OCI-LY7 (cell line): ENCODE measurements at regions not wholly inside any gene's neighbourhood (a gene's known extent, or its start where the extent isn't known, plus 50 kb on each side); places are given as distances from the start of the nearest gene placed in this dataset.

Source experiments
- BruUV-seq: library from RNA; stranded (reverse); fragments of 400-500 nt; replicated peaks from 2 replicates; lab custom pipeline; 2021; lab: Mats Ljungman, UMichigan
- CTCF ChIA-PET: fragments of 300-600 bp; sonication (Branson Sonifier 250); formaldehyde crosslinking; loops from one replicate; lab custom pipeline; 2022; ENCODE audit warnings: antibody characterized with exemption; ENCODE audit not compliant: unreplicated experiment; lab: Charles Lee
- POLR2A ChIA-PET: fragments of 300-600 bp; sonication (Branson Sonifier 250); formaldehyde crosslinking; loops from one replicate; lab custom pipeline; 2022; ENCODE audit warnings: antibody characterized with exemption; lab: Charles Lee
- DNase-seq: peaks from one replicate; pipeline ENCODE4 v3.0.0-alpha.2; 2015; ENCODE audit warnings: low spot score
- H2AFZ ChIP-seq: fragments of 200-600 bp; sonication (generic), shearing (Covaris generic); 2 replicates; pipeline ENCODE4 v1.6.1; 2014; ENCODE audit warnings: mild to moderate bottlenecking, antibody characterized with exemption, low read length, moderate library complexity
- H3K27ac ChIP-seq: fragments of 200-600 bp; sonication (generic); 2 replicates; pipeline ENCODE4 v1.5.1; 2014; ENCODE audit warnings: mixed run types, low read depth, mild to moderate bottlenecking, moderate library complexity, low read length, inconsistent platforms; ENCODE audit not compliant: poor library complexity, severe bottlenecking
- H3K36me3 ChIP-seq: fragments of 200-600 bp; sonication (generic); 2 replicates; pipeline ENCODE4 v1.6.1; 2014; ENCODE audit warnings: mild to moderate bottlenecking, antibody characterized with exemption, low read length, moderate library complexity, mixed read lengths; ENCODE audit not compliant: insufficient read depth
- H3K4me1 ChIP-seq: fragments of 200-600 bp; sonication (generic); 2 replicates; pipeline ENCODE4 v1.5.1; 2014; ENCODE audit warnings: mild to moderate bottlenecking, low read length; ENCODE audit not compliant: insufficient read depth, poor library complexity, severe bottlenecking
- H3K4me2 ChIP-seq: fragments of 200-600 bp; sonication (generic); 2 replicates; pipeline ENCODE4 v1.6.1; 2014; ENCODE audit warnings: mild to moderate bottlenecking, low read length
- H3K4me3 ChIP-seq: fragments of 200-600 bp; sonication (generic); 2 replicates; pipeline ENCODE4 v1.5.1; 2014; ENCODE audit warnings: mild to moderate bottlenecking, low read depth, low read length; ENCODE audit not compliant: poor library complexity, severe bottlenecking
- H3K79me2 ChIP-seq: fragments of 200-600 bp; sonication (generic); 2 replicates; pipeline ENCODE4 v1.6.1; 2016; ENCODE audit warnings: low read depth, mild to moderate bottlenecking, low read length, moderate library complexity, mixed read lengths; ENCODE audit not compliant: insufficient read depth
- H3K9me2 ChIP-seq: fragments of 200-600 bp; sonication (generic); 2 replicates; pipeline ENCODE4 v1.6.1; 2016; ENCODE audit warnings: mild to moderate bottlenecking, low read length, mixed read lengths; ENCODE audit not compliant: insufficient read depth
- H3K9me3 ChIP-seq: fragments of 200-600 bp; sonication (generic); 2 replicates; pipeline ENCODE4 v1.6.1; 2014; ENCODE audit warnings: mild to moderate bottlenecking, mixed run types, low read length, mixed read lengths
- H4K20me1 ChIP-seq: fragments of 200-600 bp; sonication (generic); 2 replicates; pipeline ENCODE4 v1.6.1; 2014; ENCODE audit warnings: mild to moderate bottlenecking, antibody characterized with exemption, low read length, moderate library complexity, mixed read lengths; ENCODE audit not compliant: insufficient read depth
- EZH2phosphoT487 ChIP-seq: fragments of 200-600 bp; sonication (generic); IDR thresholded peaks from 2 replicates; pipeline ENCODE4 v1.6.1; 2018; ENCODE audit warnings: low read depth, borderline replicate concordance, mild to moderate bottlenecking, mixed run types, antibody characterized with exemption, low read length, moderate library complexity, mixed read lengths
- intact Hi-C: fragments of 100-400 bp; cut with micrococcal nuclease; formaldehyde crosslinking; loops from one replicate; pipeline ENCODE4 v1.10.0; 2022; ENCODE audit not compliant: unreplicated experiment
- TF ChIP-seq, protein P1 (sequence below): fragments of 200-600 bp; sonication (generic); conservative IDR thresholded peaks from 2 replicates; pipeline ENCODE4 v1.5.1; 2014; ENCODE audit warnings: mild to moderate bottlenecking, antibody characterized with exemption, low read length, moderate library complexity, mixed read lengths

DNA sequence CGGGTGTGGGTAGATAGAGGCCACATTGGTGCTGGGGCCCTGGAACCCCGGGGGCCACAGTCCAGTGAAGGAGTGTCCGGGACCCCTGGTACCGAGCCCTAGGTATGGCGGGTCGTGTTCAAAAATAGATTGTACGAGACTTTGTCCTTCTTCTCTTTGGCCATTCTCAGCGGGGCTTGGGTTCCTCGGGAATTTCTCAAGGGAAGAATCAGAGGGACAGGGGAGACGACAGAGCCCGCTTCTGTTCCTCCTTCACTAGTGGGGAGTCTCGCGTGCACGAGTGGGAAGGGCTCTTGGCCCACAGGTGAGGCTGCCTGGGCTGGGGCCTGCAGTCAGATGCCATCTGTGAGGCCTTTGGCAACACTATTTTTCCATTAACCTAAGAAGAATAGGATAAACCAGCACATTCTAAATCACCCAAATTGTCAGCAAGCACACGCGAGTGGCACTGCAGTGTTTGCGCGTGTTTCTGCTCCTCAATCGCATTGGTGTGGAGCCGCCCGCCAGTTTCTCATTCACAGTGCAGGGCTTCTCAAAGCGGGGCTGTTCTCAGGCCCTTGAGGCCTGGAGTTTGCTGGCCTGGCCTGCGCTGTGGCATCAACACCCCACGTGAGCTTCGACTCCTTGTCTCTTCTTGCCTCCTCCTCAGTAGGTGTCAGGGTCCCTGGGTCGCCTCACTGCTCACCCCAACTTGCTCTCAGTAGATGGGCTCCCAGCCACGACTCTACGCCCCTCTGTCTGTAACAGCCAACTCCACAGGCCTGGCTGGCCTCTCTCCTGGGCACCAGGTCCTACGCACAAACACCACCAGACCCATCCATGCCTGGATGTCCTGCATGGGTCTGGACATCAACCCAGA, 187.6 kb upstream of the SHH start:
- DNase-seq: no peak
- H3K9me3 ChIP-seq: no peaks in the 10 kb centered on the region
- intact Hi-C loops: no loop called here
- H3K9me2 ChIP-seq: no peaks in the 10 kb centered on the region
- no peak overlapping the region for H3K27ac ChIP-seq
- H3K4me3 ChIP-seq: no peak overlapping the region
- BruUV-seq: no TSS peak
- no peak overlapping the region for H3K4me2 ChIP-seq
- H3K79me2 ChIP-seq: no peaks in the 10 kb centered on the region
- H3K4me1 ChIP-seq: peaks cover 9% of the 10 kb centered on the region
- H3K36me3 ChIP-seq: no peaks in the 10 kb centered on the region
- H4K20me1 ChIP-seq: no peaks in the 10 kb centered on the region
- ChIA-PET POLR2A (no interaction called here), CTCF (no interaction called here)
- TF ChIP-seq, protein P1, sequence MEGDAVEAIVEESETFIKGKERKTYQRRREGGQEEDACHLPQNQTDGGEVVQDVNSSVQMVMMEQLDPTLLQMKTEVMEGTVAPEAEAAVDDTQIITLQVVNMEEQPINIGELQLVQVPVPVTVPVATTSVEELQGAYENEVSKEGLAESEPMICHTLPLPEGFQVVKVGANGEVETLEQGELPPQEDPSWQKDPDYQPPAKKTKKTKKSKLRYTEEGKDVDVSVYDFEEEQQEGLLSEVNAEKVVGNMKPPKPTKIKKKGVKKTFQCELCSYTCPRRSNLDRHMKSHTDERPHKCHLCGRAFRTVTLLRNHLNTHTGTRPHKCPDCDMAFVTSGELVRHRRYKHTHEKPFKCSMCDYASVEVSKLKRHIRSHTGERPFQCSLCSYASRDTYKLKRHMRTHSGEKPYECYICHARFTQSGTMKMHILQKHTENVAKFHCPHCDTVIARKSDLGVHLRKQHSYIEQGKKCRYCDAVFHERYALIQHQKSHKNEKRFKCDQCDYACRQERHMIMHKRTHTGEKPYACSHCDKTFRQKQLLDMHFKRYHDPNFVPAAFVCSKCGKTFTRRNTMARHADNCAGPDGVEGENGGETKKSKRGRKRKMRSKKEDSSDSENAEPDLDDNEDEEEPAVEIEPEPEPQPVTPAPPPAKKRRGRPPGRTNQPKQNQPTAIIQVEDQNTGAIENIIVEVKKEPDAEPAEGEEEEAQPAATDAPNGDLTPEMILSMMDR: no peak
- no peak for TF ChIP-seq EZH2phosphoT487
- H2AFZ ChIP-seq: no peak overlapping the region

DNA sequence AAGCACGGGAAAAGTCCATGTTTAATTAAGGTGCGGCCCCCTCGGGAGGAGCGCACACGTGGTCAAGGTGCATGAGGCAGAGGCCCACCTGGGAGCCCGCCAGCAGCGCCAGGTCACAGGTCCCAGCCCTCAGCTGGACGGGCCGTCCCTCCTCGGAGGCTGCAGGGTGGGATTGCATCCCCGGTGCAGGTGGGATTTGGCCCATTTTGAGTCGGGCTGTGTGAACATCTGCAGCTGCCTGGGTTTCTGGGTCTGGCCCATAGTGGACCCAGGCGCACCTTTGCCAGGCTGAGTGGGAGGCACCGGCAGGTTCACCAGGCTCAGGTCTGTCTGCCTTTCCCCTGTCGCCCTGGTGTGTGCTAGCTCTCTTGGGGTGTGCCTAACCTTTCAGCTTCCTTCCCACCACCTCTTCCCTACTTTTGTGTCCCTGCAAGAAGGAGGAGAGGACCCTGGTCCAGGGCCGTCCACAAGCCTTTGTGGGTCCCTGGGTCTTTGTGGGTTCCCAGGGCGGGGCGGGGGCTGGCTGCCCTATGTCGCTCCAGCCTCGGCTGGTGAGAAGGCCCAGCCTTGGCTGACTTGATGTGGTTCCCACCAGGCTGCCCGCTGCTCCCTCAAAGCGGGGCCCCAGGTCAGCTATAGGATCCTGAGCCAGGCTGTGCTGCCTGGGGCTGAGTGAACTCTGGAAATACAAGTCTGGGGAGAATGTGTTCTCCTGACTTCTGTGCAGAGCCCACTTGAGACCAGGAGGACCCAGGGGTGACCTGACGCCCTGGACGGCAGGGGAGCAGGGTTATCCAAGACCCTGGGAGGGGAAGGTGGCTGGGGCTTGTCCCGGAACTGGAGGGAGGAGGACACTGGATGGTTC, 186.7 kb upstream of the SHH start:
- H3K4me3 ChIP-seq: no peak overlapping the region
- ChIA-PET POLR2A (no interaction called here), CTCF (no interaction called here)
- H3K4me1 ChIP-seq: peaks cover 9% of the 10 kb centered on the region
- H2AFZ ChIP-seq: no peak overlapping the region
- H3K36me3 ChIP-seq: no peaks in the 10 kb centered on the region
- TF ChIP-seq, protein P1: no peak
- TF ChIP-seq EZH2phosphoT487: no peak
- H3K9me3 ChIP-seq: no peaks in the 10 kb centered on the region
- DNase-seq: no peak
- no peak overlapping the region for H3K27ac ChIP-seq
- intact Hi-C loops: no loop called here
- no peak overlapping the region for H3K4me2 ChIP-seq
- no TSS peak for BruUV-seq
- no peaks in the 10 kb centered on the region for H3K79me2 ChIP-seq
- H3K9me2 ChIP-seq: no peaks in the 10 kb centered on the region
- H4K20me1 ChIP-seq: no peaks in the 10 kb centered on the region
